GM12878 (cell line): ENCODE measurements at regions not wholly inside any gene's neighbourhood (a gene's known extent, or its start where the extent isn't known, plus 50 kb on each side); places are given as distances from the start of the nearest gene placed in this dataset.

Experiments used
- CTCF ChIP-seq, 3 experiments: IDR thresholded peaks in 2 of 3; conservative IDR thresholded peaks in 1 of 3; 2 replicates each; pipeline ENCODE4 v1.5.1; 2011; ENCODE audit warnings: low read depth in 3 of 3, low read length in 3 of 3, mild to moderate bottlenecking in 3 of 3, control low read depth in 2 of 3, moderate library complexity in 2 of 3, inconsistent platforms in 1 of 3, mixed read lengths in 1 of 3; ENCODE audit not compliant: control insufficient read depth in 2 of 3, insufficient read depth in 1 of 3; ENCODE audit errors: extremely low read depth in 1 of 3
- JUNB ChIP-seq: IDR thresholded peaks from 2 replicates; pipeline ENCODE4 v1.6.1; 2016; ENCODE audit warnings: antibody characterized with exemption, mild to moderate bottlenecking
- NRF1 ChIP-seq: conservative IDR thresholded peaks from 2 replicates; pipeline ENCODE4 v1.6.1; 2011; ENCODE audit warnings: mild to moderate bottlenecking, low read depth, low read length, improper control_type of control experiment

GRCh38 chr4:171668403-171668802, 144.8 kb upstream of the GALNTL6 start:
- TF ChIP-seq CTCF (IDR thresholded peaks at IDR 0.05 in 2 of 3, conservative IDR thresholded peaks at IDR 0.05 in 1 of 3; ENCODE audit: control insufficient read depth in 2 of 3, extremely low read depth in 1 of 3, insufficient read depth in 1 of 3, low read depth in 3 of 3, low read length in 3 of 3) = no peak
- no peak for TF ChIP-seq NRF1
- TF ChIP-seq JUNB = no peak
